Astrocyte (in vitro differentiated cells and primary cell): ENCODE measurements at regions not wholly inside any gene's neighbourhood (a gene's known extent, or its start where the extent isn't known, plus 50 kb on each side); places are given as distances from the start of the nearest gene placed in this dataset.

Source experiments
- DNase-seq: peaks from one replicate; pipeline ENCODE4 v3.0.0-alpha.2; 2010; ENCODE audit warnings: low read depth
- FAIRE-seq: peaks from 2 replicates; lab custom pipeline; 2011; peaks lifted over from hg19 to GRCh38; lab: Jason Lieb, UNC
- H2AFZ ChIP-seq: 2 replicates; pipeline ENCODE4 v1.6.0; 2012; ENCODE audit warnings: low read depth, low read length, inconsistent platforms
- H3K27ac ChIP-seq: 2 replicates; pipeline ENCODE4 v1.5.1; 2011; ENCODE audit warnings: low read depth, low read length, inconsistent platforms
- H3K27me3 ChIP-seq: 2 replicates; pipeline ENCODE4 v1.6.0; 2011; ENCODE audit warnings: low read length, inconsistent platforms; ENCODE audit not compliant: insufficient read depth
- H3K36me3 ChIP-seq: 2 replicates; pipeline ENCODE4 v1.5.1; 2011; ENCODE audit warnings: low read length, inconsistent platforms; ENCODE audit not compliant: insufficient read depth
- H3K4me1 ChIP-seq: 2 replicates; pipeline ENCODE4 v1.5.1; 2011; ENCODE audit warnings: low read length, inconsistent platforms; ENCODE audit not compliant: insufficient read depth
- H3K4me2 ChIP-seq: 2 replicates; pipeline ENCODE4 v1.6.0; 2012; ENCODE audit warnings: low read length, inconsistent platforms
- H3K4me3 ChIP-seq: 2 replicates; pipeline ENCODE4 v1.5.1; 2011; ENCODE audit warnings: low read depth, mild to moderate bottlenecking, low read length, inconsistent platforms; ENCODE audit not compliant: insufficient read depth
- H3K79me2 ChIP-seq: 2 replicates; pipeline ENCODE4 v1.6.0; 2012; ENCODE audit warnings: mild to moderate bottlenecking, low read length, inconsistent platforms; ENCODE audit not compliant: insufficient read depth
- H3K9ac ChIP-seq: 2 replicates; pipeline ENCODE4 v1.6.0; 2012; ENCODE audit warnings: mild to moderate bottlenecking, low read length, inconsistent platforms
- H3K9me3 ChIP-seq: 2 replicates; pipeline ENCODE4 v1.5.1; 2012; ENCODE audit warnings: low read depth, mild to moderate bottlenecking, low read length, inconsistent platforms; ENCODE audit not compliant: insufficient read depth
- H4K20me1 ChIP-seq: 2 replicates; pipeline ENCODE4 v1.6.0; 2012; ENCODE audit warnings: low read length, inconsistent platforms; ENCODE audit not compliant: insufficient read depth
- H3K27ac Mint-ChIP-seq: one replicate; pipeline ENCODE4 v1.8.0; 2021; ENCODE audit warnings: mild to moderate bottlenecking, mixed read lengths; ENCODE audit not compliant: unreplicated experiment
- H3K27me3 Mint-ChIP-seq: one replicate; pipeline ENCODE4 v1.8.0; 2021; ENCODE audit warnings: low read depth, mixed read lengths; ENCODE audit not compliant: unreplicated experiment
- H3K36me3 Mint-ChIP-seq: one replicate; pipeline ENCODE4 v1.8.0; 2021; ENCODE audit warnings: low read depth, mixed read lengths; ENCODE audit not compliant: unreplicated experiment
- H3K4me1 Mint-ChIP-seq: one replicate; pipeline ENCODE4 v1.8.0; 2021; ENCODE audit warnings: low read depth, mixed read lengths; ENCODE audit not compliant: unreplicated experiment
- H3K4me3 Mint-ChIP-seq: one replicate; pipeline ENCODE4 v1.8.0; 2021; ENCODE audit warnings: mild to moderate bottlenecking, moderate library complexity, mixed read lengths; ENCODE audit not compliant: unreplicated experiment
- H3K9me3 Mint-ChIP-seq: one replicate; pipeline ENCODE4 v1.8.0; 2021; ENCODE audit warnings: mild to moderate bottlenecking, mixed read lengths; ENCODE audit not compliant: unreplicated experiment
- CTCF ChIP-seq: IDR thresholded peaks from 2 replicates; pipeline ENCODE4 v1.5.1; 2011; ENCODE audit warnings: low read depth, mild to moderate bottlenecking, inconsistent platforms, low read length, moderate library complexity; ENCODE audit not compliant: insufficient read depth
- EZH2 ChIP-seq: IDR thresholded peaks from 2 replicates; pipeline ENCODE4 v1.6.1; 2012; ENCODE audit warnings: mild to moderate bottlenecking, low read length, inconsistent platforms; ENCODE audit not compliant: insufficient read depth

GRCh38 chr2:43022896-43023295, 203.5 kb downstream of the ZFP36L2 start:
- Histone ChIP-seq H3K27ac (no peak overlapping the region), H3K9ac (no peak overlapping the region), H3K4me3 (no peak overlapping the region), H2AFZ (no peak overlapping the region), H3K9me3 (peaks cover 11% of the 10 kb centered on the region), H3K4me1 (peaks cover 11% of the 10 kb centered on the region), H3K79me2 (no peaks in the 10 kb centered on the region), H3K4me2 (no peak overlapping the region), H4K20me1 (no peaks in the 10 kb centered on the region), H3K27me3 (no peaks in the 10 kb centered on the region), H3K36me3 (no peaks in the 10 kb centered on the region)
- H3K27ac Mint-ChIP-seq: no peak overlapping the region
- H3K4me3 Mint-ChIP-seq: no peak overlapping the region
- H3K36me3 Mint-ChIP-seq: no peaks in the 10 kb centered on the region
- peaks cover 13% of the 10 kb centered on the region for H3K9me3 Mint-ChIP-seq
- TF ChIP-seq CTCF: no peak
- TF ChIP-seq EZH2: no peak
- H3K4me1 Mint-ChIP-seq: peaks cover 14% of the 10 kb centered on the region
- FAIRE-seq (no peak), DNase-seq (no peak)
- peaks cover 20% of the 10 kb centered on the region for H3K27me3 Mint-ChIP-seq

DNA sequence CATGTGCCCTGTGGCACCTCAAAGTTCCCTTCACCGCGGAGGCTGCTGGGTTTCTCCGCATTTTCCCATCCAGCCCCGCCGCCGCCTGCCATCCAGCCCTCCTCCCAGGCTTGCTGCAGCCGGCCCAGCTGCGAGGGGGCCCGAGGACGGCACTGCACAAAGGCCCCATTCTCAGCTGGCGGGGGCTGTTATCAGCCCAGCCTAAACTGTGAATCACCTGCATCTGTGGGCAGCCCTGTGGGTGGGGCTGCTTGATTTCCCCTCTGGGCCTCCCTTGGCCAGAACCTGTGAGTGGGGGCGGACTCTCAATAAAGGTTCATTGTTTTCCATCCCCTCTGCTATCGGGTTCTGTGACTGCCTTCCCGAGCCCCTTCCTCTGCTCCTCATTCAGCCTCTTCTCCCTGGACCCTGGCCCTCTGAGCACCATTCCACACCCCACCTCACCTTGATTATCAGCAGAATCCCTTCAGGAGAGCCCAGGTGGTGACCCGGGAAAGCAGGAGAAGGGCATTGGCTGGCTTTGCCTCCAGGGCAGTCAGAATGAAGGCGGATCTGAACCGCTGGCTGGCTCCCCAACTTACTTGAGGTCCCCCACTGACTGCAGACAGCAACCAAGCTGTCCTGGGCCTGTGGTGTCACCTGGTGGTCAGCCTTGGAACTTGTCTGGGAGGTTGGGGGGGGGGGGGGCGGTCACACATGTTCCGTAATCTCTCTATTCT, 204.5 kb downstream of the ZFP36L2 start:
- Histone ChIP-seq H3K79me2 (no peaks in the 10 kb centered on the region), H3K27me3 (no peaks in the 10 kb centered on the region), H3K36me3 (no peaks in the 10 kb centered on the region), H3K27ac (no peak overlapping the region), H2AFZ (no peak overlapping the region), H3K9ac (no peak overlapping the region), H4K20me1 (no peaks in the 10 kb centered on the region), H3K4me3 (no peak overlapping the region), H3K4me2 (no peak overlapping the region), H3K9me3 (peaks cover 11% of the 10 kb centered on the region), H3K4me1 (peaks cover 11% of the 10 kb centered on the region)
- H3K9me3 Mint-ChIP-seq: peaks cover 16% of the 10 kb centered on the region
- FAIRE-seq (no peak), DNase-seq (no peak)
- H3K4me1 Mint-ChIP-seq: peaks cover 12% of the 10 kb centered on the region
- H3K4me3 Mint-ChIP-seq: no peak overlapping the region
- no peak overlapping the region for H3K27ac Mint-ChIP-seq
- TF ChIP-seq EZH2 (no peak), CTCF (no peak)
- H3K27me3 Mint-ChIP-seq: peaks cover 20% of the 10 kb centered on the region
- no peaks in the 10 kb centered on the region for H3K36me3 Mint-ChIP-seq

DNA sequence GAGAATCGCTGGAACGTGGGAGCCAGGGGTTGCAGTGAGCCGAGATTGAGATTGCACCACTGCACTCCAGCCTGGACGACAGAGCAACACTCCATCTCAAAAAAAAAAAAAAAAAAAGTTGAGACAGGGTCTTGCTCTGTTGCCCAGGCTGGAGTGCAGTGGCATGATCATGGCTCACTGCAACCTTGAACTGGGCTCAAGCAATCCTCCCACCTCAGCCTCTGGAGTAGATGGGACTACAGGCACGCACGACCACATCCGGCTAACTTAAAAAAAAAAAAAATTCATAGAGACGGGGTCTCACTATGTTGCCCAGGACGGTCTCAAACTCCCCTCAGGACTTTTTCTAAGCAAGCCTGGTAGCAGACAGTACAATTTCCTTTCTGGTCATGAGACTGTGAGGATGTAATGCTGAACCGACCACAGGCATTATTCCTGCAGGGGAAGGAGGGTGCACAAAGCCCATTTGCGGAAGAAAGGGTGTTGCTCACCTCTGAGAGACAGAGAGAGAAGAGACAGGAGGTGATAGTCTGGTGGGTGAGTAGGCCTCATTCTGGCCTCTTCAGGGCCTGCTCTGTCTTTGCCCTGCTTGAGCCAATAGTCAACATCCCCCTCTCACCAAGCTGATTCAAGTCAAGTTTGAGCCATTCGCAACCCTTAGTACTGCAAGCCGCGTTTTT, 205.3 kb downstream of the ZFP36L2 start:
- no peaks in the 10 kb centered on the region for H3K27me3 ChIP-seq
- H3K4me1 Mint-ChIP-seq: peaks cover 12% of the 10 kb centered on the region
- no peaks in the 10 kb centered on the region for H3K36me3 Mint-ChIP-seq
- no peaks in the 10 kb centered on the region for H3K36me3 ChIP-seq
- no peak overlapping the region for H3K9ac ChIP-seq
- H3K27me3 Mint-ChIP-seq: peaks cover 20% of the 10 kb centered on the region
- H2AFZ ChIP-seq: no peak overlapping the region
- H3K9me3 Mint-ChIP-seq: peaks cover 16% of the 10 kb centered on the region
- no peak overlapping the region for H3K4me3 Mint-ChIP-seq
- peaks cover 11% of the 10 kb centered on the region for H3K4me1 ChIP-seq
- DNase-seq (no peak), FAIRE-seq (no peak)
- H4K20me1 ChIP-seq: no peaks in the 10 kb centered on the region
- no peak overlapping the region for H3K4me2 ChIP-seq
- no peaks in the 10 kb centered on the region for H3K79me2 ChIP-seq
- TF ChIP-seq CTCF (no peak), EZH2 (no peak)
- H3K27ac Mint-ChIP-seq: no peak overlapping the region
- H3K9me3 ChIP-seq: peaks cover 11% of the 10 kb centered on the region
- H3K27ac ChIP-seq: no peak overlapping the region
- no peak overlapping the region for H3K4me3 ChIP-seq
